ENCODE measurements at regions not wholly inside any gene's neighbourhood (a gene's known extent, or its start where the extent isn't known, plus 50 kb on each side); places are given as distances from the start of the nearest gene placed in this dataset.

DNA sequence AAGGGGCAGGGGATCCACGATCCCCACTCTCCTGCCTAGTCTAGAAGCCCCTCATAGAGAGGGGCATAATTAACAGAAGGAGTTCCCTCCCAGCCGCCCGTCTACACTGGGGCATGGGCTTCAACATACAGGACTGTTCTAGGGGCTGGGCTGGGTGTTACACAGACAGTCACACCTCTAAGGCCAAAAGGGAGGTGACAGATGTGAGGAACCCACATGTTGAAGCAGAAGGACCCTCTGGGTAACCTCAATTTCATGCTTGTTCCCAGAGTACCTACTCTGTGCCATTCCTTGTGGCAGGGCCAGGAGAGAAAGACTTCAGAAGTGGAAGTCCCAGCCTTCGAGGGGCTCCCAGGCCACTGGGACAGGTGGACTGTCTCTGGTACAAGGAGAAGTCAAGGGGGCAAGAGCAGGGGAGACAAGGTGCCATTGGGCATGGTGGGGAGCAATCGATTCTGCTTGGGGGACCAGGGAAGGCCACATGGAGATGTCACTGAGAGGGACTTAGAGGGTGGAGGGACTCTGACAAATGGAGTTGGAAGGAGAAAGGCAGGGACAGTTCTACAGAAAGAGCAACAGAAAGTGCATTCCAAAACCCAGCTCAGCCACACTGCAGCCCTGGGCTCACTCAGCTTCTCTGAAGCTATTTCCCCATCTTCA, 71.3 kb downstream of the CPN2 start:
- no peak for DNase-seq (ENCODE audit: low spot score)

DNA sequence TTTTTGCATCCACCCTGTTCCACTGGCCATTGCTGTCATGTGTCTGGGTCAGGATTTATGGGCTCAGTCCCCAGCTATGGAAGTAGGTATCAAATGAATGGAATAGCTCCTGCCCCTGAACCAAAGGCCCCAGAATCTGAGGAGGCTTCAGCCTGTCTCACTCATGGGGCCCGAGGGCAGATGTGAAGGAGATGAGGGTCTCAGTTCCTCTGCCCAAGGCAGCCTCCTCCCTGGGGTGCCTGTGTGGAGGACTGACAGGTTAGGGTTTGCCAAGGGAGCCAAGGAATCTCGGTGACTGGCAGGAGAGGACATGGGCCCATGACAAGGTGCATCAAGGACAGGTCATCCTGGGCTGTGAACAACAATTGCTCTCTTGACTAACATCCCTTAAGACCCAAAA, 70.4 kb downstream of the CPN2 start:
- DNase-seq (ENCODE audit: low spot score), result no peak

GRCh38 chr3:194281306-194281705, 69.8 kb downstream of the CPN2 start:
- DNase-seq (ENCODE audit: low spot score), result no peak

- no peak for DNase-seq (ENCODE audit: low spot score)
These were observed 69.4 kb downstream of the CPN2 start for GRCh38 chr3:194281766-194282165.

- no peak for DNase-seq (ENCODE audit: low spot score)
These were observed 68.5 kb downstream of the CPN2 start for GRCh38 chr3:194282436-194283122.

- DNase-seq (ENCODE audit: low spot score), result no peak
These were observed 67.7 kb downstream of the CPN2 start for GRCh38 chr3:194283221-194284006.

DNA sequence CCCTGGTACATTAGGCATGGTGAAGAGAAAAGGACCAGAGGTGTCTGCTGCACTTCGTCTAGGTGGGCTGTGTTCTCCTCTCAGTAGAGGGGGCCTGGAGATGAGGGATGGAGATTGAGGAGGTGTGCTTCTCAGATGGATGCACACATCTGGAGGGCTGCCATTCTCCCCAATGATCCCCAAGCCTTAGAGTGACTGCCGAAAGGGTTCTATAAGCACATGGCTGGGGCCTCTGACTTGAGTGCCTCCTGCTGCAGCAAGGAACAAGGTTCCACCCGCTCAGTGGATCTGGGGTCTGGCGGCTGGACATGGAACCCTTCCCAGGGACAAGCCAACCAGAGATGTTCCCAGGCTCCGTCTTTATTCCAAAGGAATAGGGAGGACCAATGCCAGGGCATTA, 66.8 kb downstream of the CPN2 start:
- no peak for DNase-seq (ENCODE audit: low spot score)

GRCh38 chr3:194285024-194285849, 65.9 kb downstream of the CPN2 start:
- peak; percentile 59 for DNase-seq (ENCODE audit: low spot score)

DNA sequence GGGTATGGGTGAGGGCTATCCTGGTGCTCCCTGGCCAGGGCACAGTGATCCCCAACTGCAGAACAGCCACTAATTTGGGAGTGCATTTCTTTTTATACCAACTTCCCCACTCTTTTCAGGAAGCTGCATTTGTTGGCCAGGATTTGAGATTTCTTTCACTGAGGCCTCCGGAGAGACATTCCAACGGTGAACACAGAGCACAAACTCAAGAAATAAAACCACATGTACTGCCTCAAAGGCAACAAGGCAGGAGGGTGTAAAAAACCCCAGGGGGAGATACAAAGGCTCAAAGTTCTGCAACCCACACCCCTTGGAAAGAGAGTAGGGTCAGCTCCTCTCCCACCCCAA, 65.3 kb downstream of the CPN2 start:
- no peak for DNase-seq (ENCODE audit: low spot score)

GRCh38 chr3:194286375-194287146, 64.6 kb downstream of the CPN2 start:
- DNase-seq (ENCODE audit: low spot score), result no peak

- no peak for DNase-seq (ENCODE audit: low spot score)
These were observed 63.8 kb downstream of the CPN2 start for GRCh38 chr3:194287374-194287773.

DNA sequence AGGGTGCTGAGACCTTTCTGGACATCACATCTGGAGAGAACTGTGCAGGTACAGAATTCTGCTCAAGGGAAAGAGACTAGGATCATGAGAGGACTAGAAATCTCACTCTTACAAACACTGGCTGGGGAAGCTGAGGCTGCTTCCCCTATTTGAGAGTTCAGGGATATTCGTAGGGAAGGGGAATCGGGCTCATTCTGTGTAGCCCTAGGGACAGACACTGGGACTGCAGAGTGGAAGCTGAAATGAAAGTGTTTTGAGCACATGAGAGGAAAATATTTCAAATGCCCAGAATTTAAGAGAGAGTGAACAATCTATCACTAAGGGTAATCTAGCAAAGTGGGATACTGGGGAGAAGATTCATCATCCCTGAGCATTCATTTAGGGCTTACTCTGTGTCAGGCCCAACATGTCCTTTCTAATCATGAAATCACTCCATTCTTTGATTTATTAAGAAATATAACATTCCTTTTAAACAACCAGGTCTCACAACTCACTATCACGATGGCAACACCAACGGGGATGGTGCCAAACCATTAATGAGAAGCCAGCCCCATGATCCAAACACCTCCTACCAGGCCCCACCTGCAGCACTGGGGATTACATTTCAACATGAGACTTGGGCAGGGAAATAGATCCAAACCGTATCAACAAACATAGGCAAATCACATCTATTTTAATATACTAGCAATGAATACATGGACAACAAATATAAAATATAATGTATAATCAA, 63.0 kb downstream of the CPN2 start:
- no peak for DNase-seq (ENCODE audit: low spot score)
